T follicular helper cell (primary cell): ENCODE measurements at regions not wholly inside any gene's neighbourhood (a gene's known extent, or its start where the extent isn't known, plus 50 kb on each side); places are given as distances from the start of the nearest gene placed in this dataset.
"Not testable (repeated sequence)": the region's sequence is repeated elsewhere in the genome, so short reads cannot be mapped to it uniquely, and the experiment has no call there.

ENCODE experiments used
- DNase-seq: peaks from one replicate; pipeline ENCODE4 v3.0.0-alpha.2; 2020; ENCODE audit warnings: low read depth

DNA sequence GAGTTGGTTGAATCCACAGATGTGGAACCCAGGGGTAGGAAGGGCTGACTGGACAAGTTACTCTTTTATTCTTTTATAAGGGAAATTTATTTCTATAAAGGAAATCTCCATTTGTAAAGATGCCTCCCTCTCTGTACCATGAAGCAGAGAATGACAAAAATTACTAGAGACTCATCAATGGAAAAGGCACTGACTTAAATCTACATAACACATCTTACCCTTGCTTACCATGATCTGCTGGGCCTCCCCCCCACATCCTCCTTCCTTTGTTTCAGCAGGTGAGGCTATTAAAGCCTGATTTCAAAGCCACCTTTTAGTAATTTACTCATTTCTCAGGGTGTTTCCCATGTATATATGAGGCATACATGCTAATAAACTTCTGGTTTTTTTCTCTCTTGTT is 130.2 kb upstream of the HDDC2 start:
- no peak for DNase-seq

DNA sequence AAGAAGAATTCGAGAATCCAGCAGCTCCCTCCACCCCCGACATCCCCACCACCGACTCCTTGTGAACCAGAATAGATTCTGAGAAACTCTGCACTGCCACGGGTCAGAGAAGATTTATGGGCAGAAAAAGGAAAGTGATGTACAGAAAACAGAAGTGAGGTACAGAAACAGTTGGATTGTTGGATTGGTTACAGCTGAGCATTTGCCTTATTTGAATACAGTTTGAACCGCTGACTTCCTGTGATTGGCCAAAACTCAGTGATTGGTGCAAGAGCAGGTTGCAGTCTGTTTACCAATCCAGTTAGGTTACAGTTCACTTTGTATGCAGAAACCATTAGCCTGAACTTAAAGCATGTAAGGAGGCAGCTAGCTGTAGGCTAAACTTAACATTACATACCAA is 131.2 kb upstream of the HDDC2 start:
- DNase-seq = no peak

DNA sequence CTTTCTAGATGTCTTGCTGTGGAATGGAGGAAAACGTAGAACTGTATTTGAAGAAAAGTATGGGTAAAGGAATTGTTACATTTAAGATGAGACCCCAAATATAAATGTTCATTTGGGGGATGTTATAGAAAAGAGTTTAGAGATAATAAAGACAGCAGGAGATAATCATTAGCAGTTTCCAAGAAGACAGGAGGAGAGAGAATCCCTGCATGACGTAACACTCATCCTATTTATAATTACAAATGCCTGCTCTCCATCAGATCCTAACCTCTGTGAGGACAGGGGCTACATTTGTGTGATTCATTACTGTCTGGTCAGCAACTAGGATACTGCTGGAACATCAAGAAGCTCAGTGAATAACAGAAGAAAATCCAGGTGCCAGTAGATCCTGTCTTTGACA is 133.0 kb upstream of the HDDC2 start:
- no peak for DNase-seq

DNA sequence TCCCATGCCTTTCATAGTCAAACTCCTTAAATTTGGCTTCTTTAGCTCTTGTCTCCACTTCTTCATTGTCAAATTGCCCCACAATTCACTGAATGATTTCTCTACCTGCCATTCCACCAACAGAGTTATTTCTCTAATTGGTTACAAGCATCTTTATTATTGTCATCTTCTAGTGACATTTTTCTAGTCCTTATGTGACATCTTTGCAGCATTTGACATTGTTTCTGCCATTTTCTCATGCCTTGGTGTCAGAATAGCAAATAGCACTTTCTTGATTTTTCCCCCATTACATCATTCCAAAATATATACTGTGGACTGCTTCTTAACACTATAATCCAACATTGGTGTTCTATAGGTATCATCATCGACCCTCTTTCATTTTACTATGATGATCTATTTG is 137.7 kb upstream of the HDDC2 start:
- DNase-seq = no peak

DNA sequence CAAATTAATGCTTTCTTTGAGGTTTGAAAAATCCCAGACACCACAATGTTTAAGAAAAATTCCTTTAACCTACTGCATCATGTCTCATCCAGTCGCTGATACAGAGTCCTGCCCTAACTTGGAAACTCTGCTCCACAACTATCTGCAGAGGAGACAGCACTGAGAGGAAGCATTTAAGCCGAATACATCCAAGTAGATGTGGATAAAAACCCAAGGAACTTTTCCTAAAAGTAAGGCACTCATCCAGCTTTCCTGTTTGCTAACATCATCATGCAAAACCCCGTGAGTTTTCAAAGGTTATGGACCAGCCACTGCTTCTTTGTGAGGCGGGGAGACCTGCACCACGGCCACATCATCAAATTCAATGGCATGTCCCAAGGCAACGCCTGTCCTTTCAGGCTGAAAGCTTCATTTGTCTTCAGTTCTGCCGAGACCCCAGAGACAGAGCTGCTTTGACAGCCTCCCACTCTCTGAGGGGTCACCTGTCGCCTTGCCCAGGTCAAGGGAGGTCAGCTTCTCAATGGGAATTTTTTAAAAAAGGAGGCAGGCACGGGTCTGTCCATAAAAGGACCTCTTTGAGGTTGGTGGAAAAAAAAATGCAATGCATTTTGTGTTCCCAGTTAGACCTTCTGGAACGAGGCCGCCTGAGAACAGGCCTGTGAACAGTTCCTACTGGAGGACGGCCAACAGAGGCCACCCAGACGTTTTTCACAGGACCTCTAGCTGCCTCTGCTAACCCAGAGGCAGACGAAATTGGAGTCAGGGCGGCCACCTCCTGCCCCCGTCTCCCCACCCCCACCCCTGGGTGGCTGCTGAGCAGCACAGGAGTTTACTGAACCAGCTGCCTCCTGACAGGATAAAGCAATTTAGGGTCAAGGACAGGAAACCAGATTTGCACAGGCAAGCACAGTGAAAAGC is 142.5 kb upstream of the HDDC2 start:
- no peak for DNase-seq

DNA sequence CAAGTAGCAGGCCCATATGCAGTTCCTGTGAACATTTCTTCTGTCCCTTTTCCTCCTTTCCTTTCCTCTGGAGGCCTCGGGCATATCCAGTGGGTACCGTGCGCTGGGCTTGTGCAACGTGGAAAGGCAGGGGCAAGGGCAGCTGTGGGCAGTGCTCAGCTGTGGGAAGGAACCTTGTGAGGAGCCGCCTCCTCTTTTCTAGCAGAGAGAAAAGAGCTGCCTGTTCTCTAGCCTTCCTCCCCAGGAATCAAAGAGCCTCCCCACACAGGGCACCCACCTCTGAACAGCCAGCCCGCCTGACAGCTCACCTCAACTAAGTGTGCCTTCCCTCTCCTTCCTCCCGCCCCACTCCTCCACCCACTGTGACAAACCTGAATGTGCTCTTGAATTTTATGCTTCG is 143.3 kb upstream of the HDDC2 start:
- DNase-seq = no peak

DNA sequence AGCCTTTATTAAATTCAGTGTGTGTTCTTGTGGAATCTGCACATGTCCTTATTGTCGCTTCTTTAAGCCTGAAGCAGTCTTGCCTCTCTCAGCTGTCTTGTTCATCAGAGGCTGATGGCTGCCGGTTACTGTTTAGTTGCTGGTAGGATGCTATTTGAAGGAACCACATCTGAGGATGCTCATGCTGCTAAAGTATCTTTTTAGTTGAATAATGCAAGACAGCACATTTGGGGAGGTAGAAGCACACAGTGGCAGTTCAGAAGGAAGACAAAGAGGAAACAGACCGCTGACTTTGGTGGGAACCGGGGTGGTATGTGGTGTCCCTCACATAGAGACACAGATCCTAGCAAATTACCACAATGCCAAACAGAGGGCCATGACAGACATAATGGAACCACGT is 144.2 kb upstream of the HDDC2 start:
- no peak for DNase-seq

DNA sequence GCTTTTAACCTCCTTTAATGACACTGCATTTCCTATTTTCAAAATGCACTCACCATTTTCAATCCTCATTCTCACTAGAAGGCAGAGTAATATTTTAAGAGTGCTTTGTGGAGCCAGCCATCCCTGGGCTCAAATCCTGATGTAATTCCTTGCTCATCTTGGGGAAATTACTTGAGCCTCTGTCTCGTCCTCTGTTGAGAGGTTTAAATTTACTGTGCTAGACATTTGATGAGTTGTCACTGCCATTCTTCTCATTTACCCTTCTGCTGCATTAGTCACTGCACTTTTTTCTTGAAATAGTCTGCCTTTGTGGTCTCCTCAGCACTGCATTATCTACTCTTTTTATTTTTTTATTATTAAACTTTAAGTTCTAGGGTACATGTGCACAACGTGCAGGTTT is 150.0 kb upstream of the HDDC2 start:
- no peak for DNase-seq

DNA sequence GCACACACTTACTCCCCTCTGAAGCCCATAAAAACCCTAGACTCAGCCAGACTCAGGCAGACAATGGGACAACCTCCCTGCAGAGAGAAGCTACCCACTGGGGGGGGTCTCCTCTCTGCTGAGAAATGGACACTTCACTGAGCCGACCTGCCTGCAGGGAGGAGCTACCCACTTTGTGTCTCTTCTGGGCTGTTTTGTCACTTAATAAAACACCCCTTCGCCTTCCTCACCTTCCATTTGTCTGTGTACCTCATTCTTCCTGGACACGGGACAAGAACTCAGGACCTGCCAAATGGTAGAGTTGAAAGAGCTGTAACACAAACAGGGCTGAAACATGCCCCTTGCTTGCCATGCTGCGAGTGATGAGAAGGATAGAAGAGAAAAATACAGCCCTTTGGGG is 151.7 kb upstream of the HDDC2 start:
- DNase-seq = no peak

DNA sequence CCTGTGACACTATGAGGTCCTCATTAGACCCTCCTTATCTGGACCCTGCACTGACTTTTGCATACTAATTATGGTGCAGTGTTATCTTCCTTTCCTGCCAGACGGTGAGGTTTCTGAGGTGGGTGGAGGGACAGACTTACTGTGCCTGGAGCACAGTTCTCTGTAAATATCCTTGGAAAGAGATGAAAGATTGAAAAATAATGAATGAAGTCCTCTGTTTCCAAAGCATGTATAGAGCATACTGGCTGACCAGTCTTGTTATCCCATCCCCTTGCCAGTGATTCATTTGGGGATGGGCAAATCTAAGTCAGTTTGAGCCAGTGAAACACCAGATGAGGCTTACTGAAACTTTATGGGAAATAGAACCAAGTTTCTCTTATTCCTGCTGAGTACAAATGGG is 152.6 kb upstream of the HDDC2 start:
- no peak for DNase-seq

DNA sequence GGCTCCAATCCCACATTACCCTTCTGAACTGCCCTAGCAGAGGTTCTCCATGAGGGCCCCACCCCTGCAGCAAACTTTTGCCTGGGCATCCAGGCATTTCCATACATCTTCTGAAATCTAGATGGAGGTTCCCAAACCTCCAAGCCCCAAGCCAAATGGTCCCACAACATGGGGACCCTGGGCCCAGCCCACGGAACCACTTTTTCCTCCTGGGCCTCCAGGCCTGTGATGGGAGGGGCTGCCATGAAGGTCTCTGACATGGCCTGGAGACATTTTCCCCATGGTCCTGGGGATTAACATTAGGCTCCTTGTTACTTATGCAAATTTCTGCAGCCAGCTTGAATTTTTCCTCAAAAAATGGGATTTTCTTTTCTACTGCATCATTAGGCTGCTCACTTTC is 156.7 kb upstream of the HDDC2 start:
- not testable (repeated sequence) for DNase-seq

DNA sequence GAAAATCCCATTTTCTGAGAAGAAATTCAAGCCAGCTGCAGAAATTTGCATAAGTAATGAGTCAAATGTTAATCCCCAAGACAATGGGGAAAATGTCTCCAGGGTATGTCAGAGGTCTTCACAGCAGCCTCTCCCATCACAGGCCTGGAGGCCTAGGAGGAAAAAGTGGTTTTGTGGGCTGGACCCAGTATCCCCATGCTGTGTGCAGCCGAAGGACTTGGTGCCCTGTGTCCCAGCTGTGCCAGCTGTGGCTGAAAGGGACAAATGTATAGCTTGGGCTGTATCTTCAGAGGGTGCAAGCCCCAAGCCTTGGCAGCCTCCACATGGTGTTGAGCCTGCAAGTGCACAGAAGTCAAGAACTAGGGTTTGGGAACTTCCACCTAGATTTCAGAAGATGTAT is 163.6 kb upstream of the HDDC2 start:
- DNase-seq = not testable (repeated sequence)

DNA sequence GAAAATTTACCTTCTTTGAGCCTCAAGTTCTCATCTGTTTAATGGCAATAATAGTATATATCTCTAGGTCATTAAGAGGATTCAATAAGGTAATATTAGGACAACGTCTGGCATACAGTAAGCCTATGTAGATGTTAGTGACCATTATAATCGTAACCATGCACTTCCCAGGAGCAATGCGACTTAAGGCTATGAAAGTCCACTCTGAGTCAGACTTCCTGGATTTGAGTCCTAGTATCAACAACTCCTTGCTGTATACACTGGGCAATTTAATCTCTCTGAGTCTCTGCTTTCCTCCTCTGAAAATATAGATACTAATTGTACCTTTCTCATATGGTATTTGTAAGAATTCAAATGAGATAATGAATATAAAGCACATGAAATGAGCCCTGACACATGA is 168.1 kb upstream of the HDDC2 start:
- no peak for DNase-seq

DNA sequence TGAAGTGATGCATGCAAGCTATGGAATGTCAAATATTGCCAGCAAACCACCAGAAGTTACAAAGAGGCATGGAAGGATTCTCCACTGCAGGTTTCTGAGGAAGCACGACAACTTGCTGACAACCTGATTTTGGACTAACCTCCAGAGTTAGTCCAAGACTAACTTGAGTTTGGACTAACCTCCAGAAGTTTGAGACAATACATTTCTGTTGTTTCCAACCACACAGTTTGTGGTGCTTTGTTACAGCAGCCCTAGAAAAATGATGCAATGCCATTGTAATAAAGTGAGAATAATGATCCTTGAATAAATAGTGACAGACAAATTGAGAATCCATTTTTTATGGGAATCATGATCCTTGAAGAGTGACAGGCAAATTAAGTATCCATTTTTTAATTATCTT is 169.9 kb upstream of the HDDC2 start:
- DNase-seq = no peak

DNA sequence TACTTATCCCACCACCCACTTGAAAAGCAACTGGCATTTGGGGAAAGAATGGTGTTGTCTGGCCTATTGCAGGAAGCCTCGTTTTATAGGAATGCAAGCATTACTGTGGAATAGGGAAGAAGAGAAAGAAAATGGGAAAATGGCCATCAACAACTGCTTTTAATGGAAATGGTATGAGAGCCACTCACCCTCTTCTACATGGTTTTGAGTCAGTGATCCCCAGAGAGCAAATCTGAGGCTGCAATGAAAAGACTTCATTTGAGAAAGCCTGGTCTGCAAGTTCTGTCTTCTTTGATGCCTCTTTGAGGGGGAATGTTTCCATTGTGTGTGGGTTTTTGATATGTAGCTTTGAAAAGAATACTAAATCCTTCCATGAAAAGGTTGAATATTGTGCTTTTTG is 172.3 kb upstream of the HDDC2 start:
- no peak for DNase-seq

DNA sequence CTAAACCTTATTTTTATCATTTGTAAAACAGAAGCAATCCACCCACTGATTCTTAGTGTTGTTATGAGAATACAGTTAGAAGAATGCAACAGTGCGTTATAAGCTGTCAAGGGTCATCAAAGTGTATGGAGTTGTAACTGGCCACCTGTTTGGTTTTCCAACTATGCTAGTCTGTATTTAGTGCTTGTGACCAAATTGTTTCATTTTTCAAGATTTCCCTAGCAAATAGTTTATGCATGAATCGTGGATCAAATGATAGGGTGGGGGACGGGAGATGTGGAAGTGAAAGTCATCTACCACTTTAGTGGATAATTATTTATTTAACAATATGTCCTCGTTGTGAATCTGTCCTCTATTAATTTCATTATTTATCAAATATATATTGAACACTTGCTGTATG is 175.4 kb upstream of the HDDC2 start:
- DNase-seq = no peak

DNA sequence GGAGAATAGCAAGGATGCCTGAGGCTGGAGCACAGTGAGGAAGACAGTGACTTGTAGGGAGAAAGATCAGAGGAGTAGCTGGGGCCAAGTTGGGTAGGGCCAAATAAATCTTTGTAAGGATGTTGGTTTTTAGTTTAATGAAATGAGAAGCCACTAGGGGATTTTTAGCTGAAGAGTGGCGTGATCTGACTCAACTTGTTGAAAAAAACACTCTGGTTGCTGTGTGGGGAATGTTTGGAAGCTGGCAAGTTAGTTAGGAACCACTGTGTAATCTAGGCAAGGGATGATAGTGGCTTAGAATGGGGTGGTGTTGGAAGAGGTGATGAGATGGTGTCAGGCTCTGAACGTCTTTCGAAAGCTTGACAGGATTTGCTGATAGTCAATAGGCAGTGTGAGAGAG is 176.1 kb upstream of the HDDC2 start:
- DNase-seq = no peak

DNA sequence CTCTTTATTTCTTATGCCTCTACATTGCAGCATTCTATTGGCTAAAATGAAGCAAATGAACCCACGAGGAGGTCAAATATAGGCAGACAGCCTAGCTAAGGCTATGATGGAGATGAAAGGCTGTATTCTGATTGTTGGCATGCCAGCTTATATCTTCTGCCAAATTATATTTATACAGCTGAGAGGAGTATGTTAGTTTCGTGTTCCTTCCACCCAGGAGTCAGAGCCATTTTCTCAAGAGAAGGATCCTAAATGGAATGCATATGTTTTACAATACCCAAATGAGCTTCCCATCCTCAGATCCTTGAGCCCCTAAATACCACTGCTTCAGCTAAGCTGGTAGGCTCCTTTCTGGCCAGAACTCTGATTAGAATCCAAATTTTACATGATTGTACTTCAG is 178.4 kb upstream of the HDDC2 start:
- no peak for DNase-seq

DNA sequence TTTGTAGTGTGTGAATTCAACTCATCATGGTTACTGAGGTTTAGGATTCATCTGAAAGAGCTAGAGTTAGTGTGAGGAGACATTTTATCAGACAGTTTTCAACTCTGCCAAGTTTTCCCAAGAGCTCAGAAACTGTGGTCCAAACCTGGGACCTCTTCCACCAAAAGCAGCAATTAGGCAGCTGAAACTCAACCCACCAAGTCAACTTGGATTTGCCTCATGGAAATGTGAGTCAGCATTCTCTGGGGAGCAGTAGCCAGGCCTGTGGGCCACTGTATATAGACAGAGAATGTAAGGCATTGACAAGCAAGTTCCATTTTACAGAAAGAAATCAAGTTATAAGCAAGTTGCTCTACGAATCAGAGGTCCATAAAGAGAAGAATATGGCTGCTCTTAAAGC is 178.8 kb upstream of the HDDC2 start:
- no peak for DNase-seq

DNA sequence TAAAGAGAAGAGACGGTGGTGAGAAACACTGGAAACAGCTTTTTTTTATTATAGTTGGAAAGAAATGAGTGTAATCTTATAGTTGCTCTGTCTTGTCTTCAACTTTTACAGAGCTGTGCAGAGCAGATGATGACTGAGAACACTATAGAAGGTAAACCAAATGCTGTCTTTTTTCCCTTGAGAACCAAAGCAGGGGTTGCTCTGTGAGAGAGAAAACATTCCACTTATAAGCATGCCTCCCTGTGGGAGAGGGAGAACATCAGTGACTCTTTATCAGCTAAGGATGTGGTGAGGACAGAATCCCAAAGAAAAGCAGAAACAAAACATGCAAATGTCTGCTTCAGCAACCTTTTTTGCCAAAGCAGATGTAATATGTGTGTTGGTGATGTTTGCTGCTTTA is 179.3 kb upstream of the HDDC2 start:
- no peak for DNase-seq

DNA sequence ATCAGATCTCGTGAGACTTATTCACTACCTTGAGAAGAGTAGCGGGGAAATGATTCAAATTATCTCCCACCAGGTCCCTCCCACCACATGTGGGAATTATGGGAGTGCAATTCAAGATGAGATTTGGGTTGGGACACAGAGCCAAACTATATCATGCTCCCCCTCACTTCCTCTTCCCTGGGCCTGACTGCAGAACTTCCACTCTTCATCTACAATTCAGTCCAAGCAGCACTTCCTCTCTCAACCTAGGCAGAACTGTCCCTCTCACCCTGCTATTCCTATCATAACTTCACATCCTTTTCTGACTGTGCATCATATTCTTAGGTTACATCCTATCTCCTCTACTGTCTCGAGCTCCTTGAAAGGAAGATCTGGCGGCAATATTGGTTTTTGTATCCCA is 184.0 kb upstream of the HDDC2 start:
- DNase-seq = no peak

DNA sequence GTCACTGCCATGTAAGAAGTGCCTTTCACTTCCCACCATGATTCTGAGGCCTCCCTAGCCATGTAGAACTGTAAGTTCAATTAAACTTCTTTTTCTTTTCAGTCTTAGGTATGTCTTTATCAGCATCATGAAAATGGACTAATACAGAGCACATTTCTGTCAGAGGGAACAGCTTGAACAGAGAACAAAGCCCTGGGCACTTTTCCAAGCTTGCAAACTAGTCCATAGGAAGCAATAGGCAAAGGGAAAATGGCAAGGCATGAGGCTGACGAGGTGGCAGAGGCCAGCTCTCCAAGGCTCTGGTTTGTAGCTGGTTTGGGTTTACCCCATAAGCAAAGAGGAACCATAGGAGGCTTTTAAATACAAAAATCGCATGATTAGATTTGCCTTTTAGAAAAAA is 185.1 kb upstream of the HDDC2 start:
- no peak for DNase-seq

DNA sequence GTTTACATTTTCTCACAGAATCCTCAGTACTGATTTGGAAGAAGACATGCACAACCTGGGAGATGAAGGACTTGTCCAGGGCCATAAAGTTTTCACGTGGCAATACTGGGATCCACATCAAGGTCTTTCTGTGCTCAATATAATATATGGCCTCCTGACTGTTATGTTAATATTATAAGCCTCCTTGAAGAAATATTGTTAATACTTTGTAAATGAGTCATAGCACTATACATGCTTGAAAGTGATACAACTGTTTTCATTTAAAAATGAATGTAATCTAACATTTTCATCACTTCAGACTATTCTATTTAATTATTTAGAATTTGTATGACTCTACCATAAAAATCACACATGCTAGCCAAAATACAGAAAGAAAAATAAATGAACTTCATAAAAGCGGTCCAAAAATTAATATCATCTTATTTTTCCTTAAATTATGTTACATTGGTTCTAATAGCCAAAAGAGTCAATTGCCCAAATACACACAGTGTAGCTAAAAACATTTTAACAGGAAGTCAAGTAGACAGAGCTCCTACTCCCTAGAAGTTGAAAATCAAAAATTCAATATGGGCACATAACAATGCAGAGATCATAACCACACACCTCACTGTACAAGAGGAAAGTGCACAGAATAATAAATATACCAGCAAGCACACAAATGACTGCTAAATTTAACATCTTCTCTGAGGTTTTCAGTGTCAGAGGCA is 188.0 kb upstream of the HDDC2 start:
- DNase-seq = no peak
